Daoy (cell line): ENCODE measurements at regions not wholly inside any gene's neighbourhood (a gene's known extent, or its start where the extent isn't known, plus 50 kb on each side); places are given as distances from the start of the nearest gene placed in this dataset.
"Not testable (repeated sequence)": the region's sequence is repeated elsewhere in the genome, so short reads cannot be mapped to it uniquely, and the experiment has no call there.

Experiments used
- DNase-seq: peaks from one replicate; pipeline ENCODE4 v3.0.0-alpha.2; 2015; ENCODE audit warnings: low read depth

GRCh38 chr1:80646053-80646452, 1154.7 kb upstream of the ADGRL2 start:
- no peak for DNase-seq

GRCh38 chr1:80645621-80646020, 1155.1 kb upstream of the ADGRL2 start:
- DNase-seq = no peak

GRCh38 chr1:80640978-80641377, 1159.8 kb upstream of the ADGRL2 start:
- DNase-seq = no peak

GRCh38 chr1:80639777-80640533, 1160.8 kb upstream of the ADGRL2 start:
- no peak for DNase-seq

- no peak for DNase-seq
These were observed 1166.6 kb upstream of the ADGRL2 start for GRCh38 chr1:80633947-80634706.

GRCh38 chr1:80632284-80632683, 1168.5 kb upstream of the ADGRL2 start:
- no peak for DNase-seq

GRCh38 chr1:80629304-80629837, 1171.4 kb upstream of the ADGRL2 start:
- no peak for DNase-seq

GRCh38 chr1:80624682-80625081, 1176.1 kb upstream of the ADGRL2 start:
- no peak for DNase-seq

GRCh38 chr1:80607064-80607463, 1193.7 kb upstream of the ADGRL2 start:
- DNase-seq = no peak

GRCh38 chr1:80594013-80594412, 1206.7 kb upstream of the ADGRL2 start:
- no peak for DNase-seq

GRCh38 chr1:80593197-80593596, 1207.5 kb upstream of the ADGRL2 start:
- no peak for DNase-seq

GRCh38 chr1:80582980-80583379, 1217.8 kb upstream of the ADGRL2 start:
- no peak for DNase-seq

GRCh38 chr1:80579055-80579454, 1221.7 kb upstream of the ADGRL2 start:
- no peak for DNase-seq

GRCh38 chr1:80566867-80567266, 1233.9 kb upstream of the ADGRL2 start:
- DNase-seq = no peak

- DNase-seq = no peak
These were observed 1234.6 kb upstream of the ADGRL2 start for GRCh38 chr1:80566123-80566522.

GRCh38 chr1:80565406-80565805, 1235.3 kb upstream of the ADGRL2 start:
- no peak for DNase-seq

GRCh38 chr1:80542231-80542630, 1258.5 kb upstream of the ADGRL2 start:
- no peak for DNase-seq

- DNase-seq = no peak
These were observed 1260.1 kb upstream of the ADGRL2 start for GRCh38 chr1:80540596-80540995.

GRCh38 chr1:80540149-80540548, 1260.6 kb upstream of the ADGRL2 start:
- no peak for DNase-seq

GRCh38 chr1:80539298-80539697, 1261.4 kb upstream of the ADGRL2 start:
- DNase-seq = not testable (repeated sequence)

GRCh38 chr1:80536461-80536860, 1264.3 kb upstream of the ADGRL2 start:
- DNase-seq = no peak

- DNase-seq = no peak
These were observed 1265.3 kb upstream of the ADGRL2 start for GRCh38 chr1:80535466-80535865.
